ENCODE measurements at regions not wholly inside any gene's neighbourhood (a gene's known extent, or its start where the extent isn't known, plus 50 kb on each side); places are given as distances from the start of the nearest gene placed in this dataset.

DNA sequence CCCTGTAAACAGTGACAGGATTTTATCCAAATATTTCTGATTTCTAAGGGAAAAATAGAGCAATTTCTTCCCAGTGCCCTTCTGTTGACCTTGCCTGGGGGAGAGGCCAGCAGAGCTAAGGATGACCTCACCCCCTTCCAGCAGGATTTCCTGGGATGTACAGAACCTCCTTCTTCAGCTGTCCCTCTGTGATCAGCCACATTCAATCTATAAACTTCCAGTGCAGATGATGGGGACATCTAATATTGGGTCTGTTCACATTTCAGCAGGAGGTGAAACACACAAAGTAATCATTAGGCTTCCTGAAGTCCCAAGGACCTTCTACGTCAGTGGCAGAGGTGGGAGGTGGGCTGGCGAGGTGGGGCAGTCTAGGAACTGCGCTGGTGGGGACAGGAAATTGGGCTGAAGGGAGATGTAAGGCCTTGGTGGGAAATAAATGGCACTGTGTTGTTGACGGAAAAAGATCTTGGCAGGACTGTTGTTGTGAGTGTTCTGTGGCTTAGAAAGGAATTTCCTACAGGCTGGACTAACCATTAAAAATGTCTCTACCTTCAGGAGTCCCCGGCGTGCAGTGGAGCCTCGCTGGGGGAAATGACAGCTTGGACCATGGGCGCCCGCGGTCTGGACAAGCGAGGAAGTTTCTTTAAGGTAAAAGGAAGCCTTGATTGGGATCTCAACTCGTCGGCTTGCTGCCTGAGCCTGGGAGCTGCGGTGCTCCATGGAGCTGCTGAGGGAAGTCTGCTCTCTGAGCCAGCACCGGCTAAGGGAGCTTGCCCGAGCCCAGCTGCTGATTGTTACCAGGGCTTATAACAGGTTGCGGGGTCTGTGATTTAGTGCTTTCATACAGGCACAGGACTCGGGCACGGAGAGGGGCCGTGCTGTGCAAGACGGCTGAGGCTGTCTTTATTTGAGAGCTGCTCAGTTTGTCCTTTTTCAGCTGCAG is 127.9 kb upstream of the NAA20 start:
- TF ChIP-seq, protein P1, sequence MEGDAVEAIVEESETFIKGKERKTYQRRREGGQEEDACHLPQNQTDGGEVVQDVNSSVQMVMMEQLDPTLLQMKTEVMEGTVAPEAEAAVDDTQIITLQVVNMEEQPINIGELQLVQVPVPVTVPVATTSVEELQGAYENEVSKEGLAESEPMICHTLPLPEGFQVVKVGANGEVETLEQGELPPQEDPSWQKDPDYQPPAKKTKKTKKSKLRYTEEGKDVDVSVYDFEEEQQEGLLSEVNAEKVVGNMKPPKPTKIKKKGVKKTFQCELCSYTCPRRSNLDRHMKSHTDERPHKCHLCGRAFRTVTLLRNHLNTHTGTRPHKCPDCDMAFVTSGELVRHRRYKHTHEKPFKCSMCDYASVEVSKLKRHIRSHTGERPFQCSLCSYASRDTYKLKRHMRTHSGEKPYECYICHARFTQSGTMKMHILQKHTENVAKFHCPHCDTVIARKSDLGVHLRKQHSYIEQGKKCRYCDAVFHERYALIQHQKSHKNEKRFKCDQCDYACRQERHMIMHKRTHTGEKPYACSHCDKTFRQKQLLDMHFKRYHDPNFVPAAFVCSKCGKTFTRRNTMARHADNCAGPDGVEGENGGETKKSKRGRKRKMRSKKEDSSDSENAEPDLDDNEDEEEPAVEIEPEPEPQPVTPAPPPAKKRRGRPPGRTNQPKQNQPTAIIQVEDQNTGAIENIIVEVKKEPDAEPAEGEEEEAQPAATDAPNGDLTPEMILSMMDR (conservative IDR thresholded peaks at IDR 0.05), result no peak
- no peak for TF ChIP-seq EZH2 (IDR thresholded peaks at IDR 0.05; ENCODE audit: low read depth)
